ENCODE measurements at regions not wholly inside any gene's neighbourhood (a gene's known extent, or its start where the extent isn't known, plus 50 kb on each side); places are given as distances from the start of the nearest gene placed in this dataset.

- TF ChIP-seq, protein P1, sequence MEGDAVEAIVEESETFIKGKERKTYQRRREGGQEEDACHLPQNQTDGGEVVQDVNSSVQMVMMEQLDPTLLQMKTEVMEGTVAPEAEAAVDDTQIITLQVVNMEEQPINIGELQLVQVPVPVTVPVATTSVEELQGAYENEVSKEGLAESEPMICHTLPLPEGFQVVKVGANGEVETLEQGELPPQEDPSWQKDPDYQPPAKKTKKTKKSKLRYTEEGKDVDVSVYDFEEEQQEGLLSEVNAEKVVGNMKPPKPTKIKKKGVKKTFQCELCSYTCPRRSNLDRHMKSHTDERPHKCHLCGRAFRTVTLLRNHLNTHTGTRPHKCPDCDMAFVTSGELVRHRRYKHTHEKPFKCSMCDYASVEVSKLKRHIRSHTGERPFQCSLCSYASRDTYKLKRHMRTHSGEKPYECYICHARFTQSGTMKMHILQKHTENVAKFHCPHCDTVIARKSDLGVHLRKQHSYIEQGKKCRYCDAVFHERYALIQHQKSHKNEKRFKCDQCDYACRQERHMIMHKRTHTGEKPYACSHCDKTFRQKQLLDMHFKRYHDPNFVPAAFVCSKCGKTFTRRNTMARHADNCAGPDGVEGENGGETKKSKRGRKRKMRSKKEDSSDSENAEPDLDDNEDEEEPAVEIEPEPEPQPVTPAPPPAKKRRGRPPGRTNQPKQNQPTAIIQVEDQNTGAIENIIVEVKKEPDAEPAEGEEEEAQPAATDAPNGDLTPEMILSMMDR (IDR thresholded peaks at IDR 0.05) = no peak
- TF ChIP-seq POLR2A (IDR thresholded peaks at IDR 0.05) = no peak
Measured at GRCh38 chr15:23793191-23793680, 106.1 kb upstream of the NDN start.

Measured in breast epithelium (tissue), 3 donors.